GM04504 (cell line): ENCODE measurements at regions not wholly inside any gene's neighbourhood (a gene's known extent, or its start where the extent isn't known, plus 50 kb on each side); places are given as distances from the start of the nearest gene placed in this dataset.
"Not testable (repeated sequence)": the region's sequence is repeated elsewhere in the genome, so short reads cannot be mapped to it uniquely, and the experiment has no call there.

Experiments
- DNase-seq: peaks from one replicate; pipeline ENCODE4 v3.0.0-alpha.2; 2012; ENCODE audit warnings: low read depth

DNA sequence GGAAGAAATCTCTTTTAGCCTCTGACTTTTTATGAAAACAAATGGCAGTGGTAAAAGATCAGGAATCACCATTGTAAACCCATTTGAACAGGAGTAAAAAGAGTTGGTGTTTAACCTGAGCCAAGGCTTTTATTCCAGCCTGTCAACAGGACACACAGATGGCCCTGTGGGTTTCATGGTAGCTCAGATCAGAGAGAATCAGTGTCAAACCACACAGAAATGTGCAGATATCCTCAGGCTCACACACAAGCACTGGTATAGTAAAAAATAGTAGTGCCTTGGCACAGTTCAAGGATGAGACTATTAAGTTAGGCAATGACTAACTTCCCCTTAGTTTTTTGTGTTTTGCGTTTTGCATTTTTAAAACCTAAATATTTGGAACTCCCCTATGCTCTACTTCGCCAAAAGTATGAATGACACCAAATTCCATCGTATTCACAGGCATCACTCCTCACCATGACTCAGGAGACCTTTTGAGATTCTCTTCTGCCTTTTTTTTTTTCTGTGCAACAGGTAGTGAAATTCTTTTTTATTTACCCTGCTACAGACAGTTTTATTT, 1200.0 kb downstream of the CDH11 start:
- no peak for DNase-seq

GRCh38 chr16:63913290-63913689, 1208.6 kb downstream of the CDH11 start:
- no peak for DNase-seq

DNA sequence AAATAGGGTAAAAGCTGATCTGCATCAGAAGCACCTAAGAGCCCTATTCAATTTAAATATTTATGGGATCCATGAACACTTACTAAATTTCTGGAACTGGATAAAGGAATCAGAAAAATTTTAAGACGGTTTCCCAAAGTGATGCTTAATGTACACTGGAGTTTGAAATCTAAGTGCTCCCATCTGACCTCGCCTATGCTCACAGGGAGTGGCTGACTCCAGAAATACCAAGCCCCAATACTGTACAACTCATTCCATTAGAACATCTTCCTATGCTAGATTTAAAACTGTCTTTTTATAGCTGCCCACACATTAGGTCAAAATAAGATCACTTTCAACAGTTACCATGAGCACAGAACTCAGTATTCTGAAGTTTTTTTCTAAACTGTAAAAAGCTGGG, 1214.6 kb downstream of the CDH11 start:
- DNase-seq: no peak

DNA sequence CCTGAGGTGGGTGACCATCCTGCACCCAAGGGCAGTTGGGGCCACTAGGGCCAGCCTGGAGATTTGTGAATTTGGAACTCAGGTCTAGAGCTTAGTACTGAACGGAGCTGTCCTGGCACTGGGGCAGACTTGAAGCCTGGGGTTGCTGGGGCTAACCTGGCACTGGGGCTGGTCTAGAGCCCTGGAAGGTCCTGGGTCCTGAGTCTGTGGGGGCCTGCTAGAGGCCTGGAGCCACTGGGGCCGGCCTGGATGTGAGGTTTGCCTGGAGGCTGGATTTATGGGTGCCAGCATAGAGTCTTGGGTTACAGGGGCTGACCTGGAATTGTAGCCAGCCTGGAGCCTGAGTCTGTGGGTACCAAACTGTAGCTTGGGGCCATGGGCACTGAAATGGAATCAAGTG, 1216.9 kb downstream of the CDH11 start:
- DNase-seq: no peak

DNA sequence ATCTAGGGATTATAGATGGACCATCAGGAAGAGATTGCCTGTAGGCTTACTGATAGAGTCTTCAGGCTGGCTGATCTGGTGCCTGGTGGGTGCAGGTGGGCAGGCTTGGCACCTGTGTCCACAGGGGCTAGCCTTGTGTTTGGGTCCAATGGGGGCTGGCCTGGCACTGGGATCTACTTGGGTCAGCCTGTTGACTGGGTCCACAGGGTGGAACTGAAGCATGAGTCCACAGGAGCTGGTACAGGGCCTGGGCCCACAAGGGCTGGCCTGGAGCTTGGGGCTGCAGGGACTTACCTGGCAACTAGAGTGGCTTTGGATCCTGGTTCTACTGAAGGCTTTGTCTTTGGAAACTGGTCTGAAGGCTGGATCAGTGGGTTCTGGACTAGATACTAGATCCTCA, 1217.7 kb downstream of the CDH11 start:
- DNase-seq: no peak

GRCh38 chr16:63896383-63897109, 1225.3 kb downstream of the CDH11 start:
- no peak for DNase-seq

GRCh38 chr16:63890723-63891122, 1231.1 kb downstream of the CDH11 start:
- DNase-seq: no peak

GRCh38 chr16:63890081-63890480, 1231.8 kb downstream of the CDH11 start:
- DNase-seq: peak; percentile 11

GRCh38 chr16:63883091-63883490, 1238.8 kb downstream of the CDH11 start:
- DNase-seq: no peak

- no peak for DNase-seq
These were observed 1239.3 kb downstream of the CDH11 start for GRCh38 chr16:63882576-63882975.

GRCh38 chr16:63880948-63881347, 1240.9 kb downstream of the CDH11 start:
- DNase-seq: no peak

GRCh38 chr16:63877401-63877800, 1244.5 kb downstream of the CDH11 start:
- no peak for DNase-seq

- DNase-seq: no peak
These were observed 1245.8 kb downstream of the CDH11 start for GRCh38 chr16:63876103-63876502.

- DNase-seq: not testable (repeated sequence)
These were observed 1261.2 kb downstream of the CDH11 start for GRCh38 chr16:63860700-63861099.

DNA sequence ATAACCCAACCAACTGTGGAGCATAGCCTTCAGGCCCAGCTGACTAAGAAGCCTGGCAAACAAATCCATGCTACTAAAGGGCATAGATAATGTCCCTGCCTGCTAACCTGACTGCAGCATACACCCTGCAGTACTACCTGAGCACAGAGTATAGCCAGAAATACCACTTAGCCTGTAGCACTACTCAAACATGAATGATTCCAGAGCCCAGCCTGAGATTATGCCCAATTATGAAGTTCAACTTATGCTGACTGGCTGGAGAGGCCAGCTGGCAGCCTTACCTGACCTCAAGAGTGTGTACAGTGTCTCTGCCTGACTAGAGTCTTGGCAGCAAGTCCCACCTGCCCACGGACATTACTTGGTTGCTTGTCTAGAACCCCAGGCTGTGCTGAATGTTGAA, 1265.3 kb downstream of the CDH11 start:
- DNase-seq: no peak

- DNase-seq: no peak
These were observed 1270.9 kb downstream of the CDH11 start for GRCh38 chr16:63850979-63851378.

GRCh38 chr16:63841271-63841670, 1280.6 kb downstream of the CDH11 start:
- DNase-seq: no peak

DNA sequence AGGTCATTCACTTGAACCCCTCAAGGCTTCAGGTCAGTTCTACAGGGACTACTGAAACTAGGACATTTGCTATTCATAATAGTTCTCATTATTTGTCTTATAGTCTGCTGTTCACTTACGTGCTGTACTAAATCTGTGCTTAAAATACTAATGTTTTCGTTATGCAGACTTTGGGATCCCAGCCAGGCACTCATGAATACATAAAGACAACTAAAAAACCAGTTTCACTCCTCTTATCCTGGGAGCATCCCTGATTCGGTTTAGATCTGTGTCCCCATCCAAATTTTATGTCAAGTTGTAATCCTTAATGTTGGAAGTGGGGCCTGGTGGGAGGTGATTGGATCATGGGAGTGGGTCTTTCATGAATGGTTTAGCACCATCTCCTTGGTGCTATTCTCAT, 1291.8 kb downstream of the CDH11 start:
- no peak for DNase-seq

DNA sequence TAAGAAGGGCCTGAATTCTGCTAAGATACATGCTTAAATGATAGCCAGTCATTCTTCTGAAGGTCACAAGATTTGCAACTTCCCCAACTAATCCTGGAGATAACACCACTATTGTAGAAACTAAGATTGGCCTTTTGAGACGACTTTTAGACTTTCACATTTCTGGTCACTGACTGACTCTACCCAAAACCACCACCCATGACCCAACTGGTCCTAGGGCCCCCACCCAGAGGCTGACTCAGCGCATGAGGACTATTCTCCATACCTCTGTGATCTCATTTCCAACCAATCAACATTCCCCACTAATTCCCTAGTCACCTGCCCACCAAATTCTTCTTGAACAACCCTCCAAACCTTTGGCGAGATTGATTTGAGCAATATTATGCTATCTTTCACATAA, 1299.0 kb downstream of the CDH11 start:
- no peak for DNase-seq

DNA sequence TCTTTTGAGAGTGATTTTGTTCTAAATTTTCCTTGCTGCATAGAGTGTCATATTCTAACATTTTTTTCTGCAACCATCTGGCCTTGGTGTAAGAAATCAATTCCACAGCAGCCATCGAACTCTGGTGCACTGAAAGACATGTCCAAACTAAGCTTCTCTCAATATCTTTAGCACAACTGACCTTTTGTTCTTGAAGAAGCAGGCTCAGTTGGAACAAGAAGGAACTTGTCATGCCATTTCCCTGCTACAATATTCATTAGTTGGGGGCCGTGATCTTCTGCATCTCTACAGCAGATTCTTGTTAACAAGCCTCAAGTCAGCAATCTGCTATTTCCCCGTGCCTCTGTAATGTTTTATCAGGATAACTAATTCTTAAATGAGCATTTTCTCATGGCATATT, 1305.6 kb downstream of the CDH11 start:
- DNase-seq: no peak

- DNase-seq: no peak
These were observed 1308.0 kb downstream of the CDH11 start for GRCh38 chr16:63813862-63814261.

DNA sequence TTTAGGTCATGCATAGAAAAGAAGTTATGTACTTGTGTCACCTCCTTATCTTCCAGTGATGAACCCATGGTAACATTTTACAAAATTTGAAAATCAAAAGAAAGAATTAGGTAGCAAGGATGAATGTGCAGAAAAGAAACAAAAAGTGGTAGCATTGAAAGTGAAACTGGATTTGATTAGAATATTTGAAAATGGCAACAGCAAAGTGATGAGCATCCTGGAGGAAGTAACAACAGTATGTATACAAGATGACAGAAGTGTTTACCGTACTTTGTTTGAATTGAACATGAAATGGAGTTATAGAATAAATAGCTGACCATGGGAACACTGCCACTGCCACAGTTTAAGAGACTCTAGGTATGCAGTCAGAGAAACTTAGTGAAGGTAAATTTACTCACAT, 1313.1 kb downstream of the CDH11 start:
- DNase-seq: no peak

DNA sequence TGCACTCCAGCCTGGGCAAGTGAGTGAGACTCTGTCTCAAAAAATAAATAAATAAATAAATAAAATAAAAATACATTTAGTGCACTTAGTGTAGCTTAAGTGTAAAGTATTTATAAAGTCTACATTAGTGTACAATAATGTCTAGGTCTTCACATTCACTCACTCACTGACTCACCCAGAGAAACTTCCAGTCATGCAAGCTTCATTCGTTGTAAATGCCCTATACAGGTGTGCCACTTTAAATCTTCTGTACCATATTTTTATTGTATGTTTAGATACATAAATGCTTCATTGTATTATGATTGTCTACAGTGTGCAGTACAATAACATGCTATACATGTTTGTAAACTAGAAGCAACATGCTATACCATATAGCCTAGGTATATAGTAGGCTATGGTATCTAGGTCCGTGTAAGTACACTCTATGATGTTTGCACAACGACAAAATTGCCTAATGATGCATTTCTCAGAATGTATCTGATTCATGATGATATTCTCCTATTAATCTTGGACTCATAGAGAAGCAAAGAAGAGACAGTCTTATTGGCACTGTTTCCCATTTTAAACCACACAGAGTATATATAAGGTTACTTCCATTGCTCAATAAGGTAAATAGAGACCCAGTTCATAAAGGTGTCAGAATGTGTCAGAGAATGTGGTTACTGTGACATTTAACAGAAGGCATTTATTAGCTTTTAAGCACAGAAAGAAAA, 1314.9 kb downstream of the CDH11 start:
- DNase-seq: no peak

DNA sequence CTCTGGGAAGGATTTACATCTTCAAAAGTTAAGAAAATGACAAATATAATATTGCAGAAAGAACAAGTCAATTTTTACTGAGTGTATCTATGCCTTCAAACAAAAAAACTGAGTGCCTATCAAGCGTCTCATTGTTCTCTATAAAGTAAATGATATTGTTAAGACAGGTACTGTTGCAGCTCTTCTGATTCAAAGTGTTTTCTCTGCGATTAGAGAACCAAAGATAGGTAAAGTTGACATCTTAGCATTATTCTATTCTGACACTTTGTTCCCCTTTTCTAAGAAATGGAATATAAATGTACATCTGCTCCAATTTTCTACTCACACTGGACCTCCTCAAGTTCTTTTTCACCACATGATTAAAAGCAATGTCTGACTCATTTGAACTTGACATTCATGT, 1317.7 kb downstream of the CDH11 start:
- DNase-seq: no peak
